Urinary bladder (tissue), 3 donors: ENCODE measurements at regions not wholly inside any gene's neighbourhood (a gene's known extent, or its start where the extent isn't known, plus 50 kb on each side); places are given as distances from the start of the nearest gene placed in this dataset.

ENCODE experiments used
- DNase-seq: peaks from one replicate; pipeline ENCODE4 v3.0.0-alpha.2; 2015; ENCODE audit errors: extremely low spot score
- H3K27ac ChIP-seq: one replicate; pipeline ENCODE4 v1.5.1; 2013; ENCODE audit warnings: low read depth, mild to moderate bottlenecking, moderate library complexity
- H3K36me3 ChIP-seq: one replicate; pipeline ENCODE4 v1.6.1; 2013; ENCODE audit warnings: mild to moderate bottlenecking, moderate library complexity; ENCODE audit not compliant: insufficient read depth
- H3K4me1 ChIP-seq: one replicate; pipeline ENCODE4 v1.6.1; 2013; ENCODE audit warnings: mild to moderate bottlenecking, moderate library complexity; ENCODE audit not compliant: insufficient read depth
- H3K4me3 ChIP-seq: one replicate; pipeline ENCODE4 v1.5.1; 2013; ENCODE audit warnings: low read depth, low read length
- WGBS: extraction: QIAGEN DNeasy Blood & Tissue Kit; methylation state at CpG from one replicate; pipeline ENCODE4 v1.1.7; 2013; 5-methylcytosine and 5-hydroxymethylcytosine counted together
- donor health status: healthy with polysubstance abuse.
- donor health status: healthy.

- WGBS = 77% methylated on average over 4 of the region's 4 CpGs
- no peaks in the 10 kb centered on the region for H3K4me1 ChIP-seq
- no peak overlapping the region for H3K27ac ChIP-seq
- no peak overlapping the region for H3K4me3 ChIP-seq
- no peaks in the 10 kb centered on the region for H3K36me3 ChIP-seq
- no peak for DNase-seq
Measured at GRCh38 chr10:47065903-47066302, 154.7 kb downstream of the PTPN20 start.

GRCh38 chr10:47067949-47068940, 157.0 kb downstream of the PTPN20 start:
- Histone ChIP-seq H3K27ac (no peak overlapping the region), H3K4me1 (no peaks in the 10 kb centered on the region), H3K36me3 (no peaks in the 10 kb centered on the region), H3K4me3 (no peak overlapping the region)
- DNase-seq = no peak
- WGBS = 66% methylated on average over 9 of the region's 9 CpGs

GRCh38 chr10:47070541-47070940, 159.3 kb downstream of the PTPN20 start:
- no peaks in the 10 kb centered on the region for H3K4me1 ChIP-seq
- H3K27ac ChIP-seq = no peak overlapping the region
- no peak overlapping the region for H3K4me3 ChIP-seq
- no peaks in the 10 kb centered on the region for H3K36me3 ChIP-seq
- no peak for DNase-seq
- WGBS = 60% methylated on average over 3 of the region's 3 CpGs

GRCh38 chr10:47071891-47072290, 160.7 kb downstream of the PTPN20 start:
- DNase-seq = no peak
- H3K27ac ChIP-seq = no peak overlapping the region
- no peaks in the 10 kb centered on the region for H3K36me3 ChIP-seq
- H3K4me1 ChIP-seq = no peaks in the 10 kb centered on the region
- H3K4me3 ChIP-seq = no peak overlapping the region

GRCh38 chr10:47073967-47074366, 162.7 kb downstream of the PTPN20 start:
- no peaks in the 10 kb centered on the region for H3K36me3 ChIP-seq
- DNase-seq = no peak
- 73% methylated on average over 3 of the region's 3 CpGs for WGBS
- H3K27ac ChIP-seq = no peak overlapping the region
- no peaks in the 10 kb centered on the region for H3K4me1 ChIP-seq
- no peak overlapping the region for H3K4me3 ChIP-seq

- H3K4me1 ChIP-seq = no peaks in the 10 kb centered on the region
- DNase-seq = no peak
- H3K4me3 ChIP-seq = no peak overlapping the region
- 59% methylated on average over 8 of the region's 8 CpGs for WGBS
- no peaks in the 10 kb centered on the region for H3K36me3 ChIP-seq
- H3K27ac ChIP-seq = no peak overlapping the region
Measured at GRCh38 chr10:47076949-47077361, 165.7 kb downstream of the PTPN20 start.

GRCh38 chr10:47077386-47077785, 166.2 kb downstream of the PTPN20 start:
- H3K4me3 ChIP-seq = no peak overlapping the region
- 68% methylated on average over 9 of the region's 9 CpGs for WGBS
- H3K27ac ChIP-seq = no peak overlapping the region
- no peaks in the 10 kb centered on the region for H3K4me1 ChIP-seq
- no peaks in the 10 kb centered on the region for H3K36me3 ChIP-seq
- no peak for DNase-seq

GRCh38 chr10:47077941-47078340, 166.7 kb downstream of the PTPN20 start:
- no peak overlapping the region for H3K4me3 ChIP-seq
- no peaks in the 10 kb centered on the region for H3K4me1 ChIP-seq
- no peaks in the 10 kb centered on the region for H3K36me3 ChIP-seq
- 93% methylated on average over 8 of the region's 8 CpGs for WGBS
- H3K27ac ChIP-seq = no peak overlapping the region
- no peak for DNase-seq

- H3K27ac ChIP-seq = no peak overlapping the region
- H3K36me3 ChIP-seq = no peaks in the 10 kb centered on the region
- 76% methylated on average over 8 of the region's 8 CpGs for WGBS
- DNase-seq = no peak
- H3K4me3 ChIP-seq = no peak overlapping the region
- H3K4me1 ChIP-seq = no peaks in the 10 kb centered on the region
Measured at GRCh38 chr10:47078393-47079203, 167.4 kb downstream of the PTPN20 start.

GRCh38 chr10:47079204-47079580, 168.0 kb downstream of the PTPN20 start:
- WGBS = 77% methylated on average over 3 of the region's 3 CpGs
- Histone ChIP-seq H3K36me3 (no peaks in the 10 kb centered on the region), H3K27ac (no peak overlapping the region), H3K4me3 (no peak overlapping the region), H3K4me1 (no peaks in the 10 kb centered on the region)
- no peak for DNase-seq

- Histone ChIP-seq H3K4me3 (no peak overlapping the region), H3K27ac (no peak overlapping the region), H3K4me1 (no peaks in the 10 kb centered on the region), H3K36me3 (no peaks in the 10 kb centered on the region)
- WGBS = 80% methylated on average over 4 of the region's 4 CpGs
- DNase-seq = no peak
Measured at GRCh38 chr10:47081264-47081663, 170.0 kb downstream of the PTPN20 start.

- WGBS = 87% methylated on average over 12 of the region's 12 CpGs
- Histone ChIP-seq H3K27ac (no peak overlapping the region), H3K36me3 (no peaks in the 10 kb centered on the region), H3K4me1 (no peaks in the 10 kb centered on the region), H3K4me3 (no peak overlapping the region)
- DNase-seq = no peak
Measured at GRCh38 chr10:47082055-47082784, 171.0 kb downstream of the PTPN20 start.

GRCh38 chr10:47087667-47088066, 176.4 kb downstream of the PTPN20 start:
- Histone ChIP-seq H3K27ac (no peak overlapping the region), H3K4me3 (no peak overlapping the region), H3K4me1 (no peaks in the 10 kb centered on the region), H3K36me3 (no peaks in the 10 kb centered on the region)
- no peak for DNase-seq
